VCaP (cell line): ENCODE measurements at regions not wholly inside any gene's neighbourhood (a gene's known extent, or its start where the extent isn't known, plus 50 kb on each side); places are given as distances from the start of the nearest gene placed in this dataset.
"Not testable (repeated sequence)": the region's sequence is repeated elsewhere in the genome, so short reads cannot be mapped to it uniquely, and the experiment has no call there.

Source experiments
- H3K27ac ChIP-seq: fragments of 450-650 bp; 2 replicates; pipeline ENCODE4 v1.5.1; 2017
- CTCF ChIP-seq: fragments of 450-650 bp; conservative IDR thresholded peaks from 2 replicates; pipeline ENCODE4 v1.5.1; 2017; ENCODE audit warnings: mild to moderate bottlenecking, moderate library complexity

GRCh38 chr11:37282367-37282766, 684.3 kb upstream of the RAG2 start:
- no peak overlapping the region for H3K27ac ChIP-seq
- TF ChIP-seq CTCF = no peak

- no peak overlapping the region for H3K27ac ChIP-seq
- no peak for TF ChIP-seq CTCF
These were observed 682.2 kb upstream of the RAG2 start for GRCh38 chr11:37280200-37280599.

DNA sequence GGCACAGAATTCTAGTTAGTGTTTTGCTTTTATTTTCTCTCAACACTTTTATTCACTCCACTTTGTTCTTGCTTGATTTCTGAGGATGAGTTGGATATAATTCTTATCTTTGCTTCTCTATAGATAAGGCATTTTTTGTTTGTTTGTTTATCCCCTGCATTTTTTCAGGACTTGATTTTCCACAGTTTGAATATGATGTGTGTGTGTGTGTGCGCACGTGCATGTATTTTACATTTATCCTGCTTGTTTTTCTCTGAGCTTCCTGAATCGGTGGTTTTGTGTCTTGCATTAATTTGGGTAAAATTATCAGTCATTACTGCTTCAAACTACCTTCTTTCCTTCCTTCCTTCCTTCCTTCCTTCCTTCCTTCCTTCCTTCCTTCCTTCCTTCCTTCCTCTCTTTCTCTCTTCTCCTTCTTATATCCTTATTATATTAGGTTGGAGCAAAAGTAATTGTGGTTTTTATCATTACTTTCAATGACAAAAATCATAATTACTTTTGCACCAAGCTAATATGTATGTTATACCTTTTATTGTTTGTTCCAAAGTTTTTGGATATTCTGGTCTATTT, 679.9 kb upstream of the RAG2 start:
- no peak for TF ChIP-seq CTCF
- no peak overlapping the region for H3K27ac ChIP-seq

DNA sequence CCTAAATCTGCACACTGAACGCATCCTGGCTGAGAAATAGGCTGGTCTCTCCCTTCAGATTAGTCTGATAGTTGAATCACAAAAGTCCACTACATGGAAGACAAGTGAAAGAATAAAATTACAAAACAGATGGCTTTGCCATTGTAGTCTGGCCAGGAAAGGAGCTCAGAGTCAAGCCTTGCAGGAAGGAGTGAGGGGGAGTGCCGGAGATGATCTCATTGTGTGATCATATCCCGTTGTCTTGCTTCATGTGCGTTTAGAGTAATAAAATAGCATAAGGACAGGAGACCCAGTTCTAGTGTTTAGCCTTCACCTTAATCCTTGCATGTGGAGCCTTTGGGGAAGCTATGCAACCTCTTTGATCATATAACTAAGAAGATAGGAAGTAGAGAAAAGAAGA, 666.7 kb upstream of the RAG2 start:
- no peak for TF ChIP-seq CTCF
- H3K27ac ChIP-seq = no peak overlapping the region

DNA sequence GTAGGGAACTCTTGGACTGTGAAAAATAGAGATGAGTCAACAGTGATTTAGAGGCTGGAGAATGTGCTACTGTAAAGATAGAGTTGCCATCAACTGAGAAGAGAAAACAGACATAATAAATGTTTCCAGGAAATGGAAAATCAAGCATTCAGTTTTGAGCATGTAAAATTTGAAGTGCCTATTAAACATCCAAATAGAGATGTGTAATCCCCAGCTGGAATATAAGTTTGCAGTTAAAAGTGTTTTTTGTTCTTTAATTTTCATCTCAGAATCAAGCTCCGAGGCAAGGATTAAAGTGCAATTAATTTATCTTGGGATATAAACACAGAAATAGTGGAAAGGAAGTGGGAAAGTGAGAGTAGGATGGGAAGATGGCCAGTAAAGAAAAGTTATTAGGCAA, 666.0 kb upstream of the RAG2 start:
- H3K27ac ChIP-seq = no peak overlapping the region
- TF ChIP-seq CTCF = no peak

GRCh38 chr11:37263467-37263866, 665.4 kb upstream of the RAG2 start:
- H3K27ac ChIP-seq = not testable (repeated sequence)

DNA sequence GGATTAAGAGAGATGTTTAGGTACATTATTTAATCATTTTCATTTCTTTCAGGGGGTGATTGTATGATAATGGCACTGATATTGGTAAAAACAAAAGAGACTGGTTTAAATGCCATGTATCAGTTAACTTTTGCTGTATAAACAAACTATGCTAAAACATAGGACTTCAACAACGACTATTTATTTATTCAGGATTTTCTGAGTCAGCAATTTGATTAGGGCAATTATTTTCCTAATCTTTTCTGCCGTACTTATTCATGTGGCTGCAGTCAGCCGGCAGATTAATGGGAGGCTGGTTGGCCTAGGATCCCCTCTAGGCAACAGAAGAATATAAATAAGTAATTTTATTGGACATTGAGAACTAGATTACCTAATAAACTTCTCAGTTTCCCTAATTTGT, 661.7 kb upstream of the RAG2 start:
- no peak for TF ChIP-seq CTCF
- H3K27ac ChIP-seq = no peak overlapping the region

DNA sequence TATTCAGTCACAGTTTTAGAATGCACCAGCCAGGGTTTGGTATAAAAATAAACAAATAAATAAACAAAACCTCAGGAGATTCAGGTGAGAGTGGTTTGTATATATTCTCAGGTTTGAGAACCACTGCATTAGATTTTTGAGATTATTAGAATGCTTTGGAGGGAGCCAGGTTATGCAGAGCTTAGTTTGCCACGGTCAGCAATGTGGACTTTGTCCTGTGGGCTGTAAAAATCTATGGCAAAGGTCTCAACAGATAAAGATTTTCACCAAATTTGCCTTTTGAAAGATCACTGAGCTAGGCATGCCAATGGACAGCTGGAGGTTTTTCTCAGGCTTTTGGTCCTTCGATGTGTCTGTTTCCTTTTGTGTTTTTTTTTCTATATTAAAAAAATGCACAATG, 650.1 kb upstream of the RAG2 start:
- no peak overlapping the region for H3K27ac ChIP-seq
- no peak for TF ChIP-seq CTCF

- H3K27ac ChIP-seq = not testable (repeated sequence)
These were observed 648.1 kb upstream of the RAG2 start for GRCh38 chr11:37246092-37246491.
